HUES6 (cell line): ENCODE measurements at regions not wholly inside any gene's neighbourhood (a gene's known extent, or its start where the extent isn't known, plus 50 kb on each side); places are given as distances from the start of the nearest gene placed in this dataset.

ENCODE experiments used
- H3K27ac ChIP-seq: 2 replicates; pipeline ENCODE4 v1.7.0; 2013; ENCODE audit warnings: low read depth, mild to moderate bottlenecking, low read length, inconsistent platforms
- H3K27me3 ChIP-seq: 2 replicates; pipeline ENCODE4 v1.6.1; 2013; ENCODE audit warnings: low read length; ENCODE audit not compliant: control insufficient read depth, insufficient read depth
- H3K36me3 ChIP-seq: 2 replicates; pipeline ENCODE4 v1.6.1; 2013; ENCODE audit warnings: low read length; ENCODE audit not compliant: control insufficient read depth, insufficient read depth
- H3K4me1 ChIP-seq: 2 replicates; pipeline ENCODE4 v1.6.1; 2013; ENCODE audit warnings: low read length; ENCODE audit not compliant: control insufficient read depth, insufficient read depth
- H3K4me3 ChIP-seq: 2 replicates; pipeline ENCODE4 v1.5.1; 2013; ENCODE audit warnings: low read depth, low read length
- H3K9ac ChIP-seq: one replicate; pipeline ENCODE4 v1.6.1; 2013; ENCODE audit warnings: mild to moderate bottlenecking, low read length
- H3K9me3 ChIP-seq: 2 replicates; pipeline ENCODE4 v1.6.1; 2013; ENCODE audit warnings: low read depth, low read length; ENCODE audit not compliant: control insufficient read depth, insufficient read depth

GRCh38 chr4:142961866-142962265 lies 115.8 kb upstream of the INPP4B start:
- H3K4me3 ChIP-seq = no peak overlapping the region
- H3K27me3 ChIP-seq = no peaks in the 10 kb centered on the region
- H3K9ac ChIP-seq = no peak overlapping the region
- H3K36me3 ChIP-seq = no peaks in the 10 kb centered on the region
- no peak overlapping the region for H3K27ac ChIP-seq
- 0 out of 2 replicates have a peak, but pooled peaks cover 5% of the 10 kb centered on the region for H3K9me3 ChIP-seq
- H3K4me1 ChIP-seq = no peaks in the 10 kb centered on the region

GRCh38 chr4:142974328-142974727 lies 128.2 kb upstream of the INPP4B start:
- H3K27ac ChIP-seq = no peak overlapping the region
- peaks cover 4% of the 10 kb centered on the region; the same call in 1 of the 2 replicates for H3K4me1 ChIP-seq
- no peaks in the 10 kb centered on the region for H3K9me3 ChIP-seq
- no peak overlapping the region for H3K4me3 ChIP-seq
- H3K9ac ChIP-seq = no peak overlapping the region
- no peaks in the 10 kb centered on the region for H3K36me3 ChIP-seq
- no peaks in the 10 kb centered on the region for H3K27me3 ChIP-seq

- Histone ChIP-seq H3K27ac (no peak overlapping the region), H3K4me1 (no peaks in the 10 kb centered on the region), H3K27me3 (no peaks in the 10 kb centered on the region), H3K9me3 (no peaks in the 10 kb centered on the region), H3K9ac (no peak overlapping the region), H3K4me3 (no peak overlapping the region), H3K36me3 (no peaks in the 10 kb centered on the region)
Observed at GRCh38 chr4:142975618-142976017, 129.5 kb upstream of the INPP4B start.

GRCh38 chr4:142976482-142976881 lies 130.4 kb upstream of the INPP4B start:
- no peaks in the 10 kb centered on the region for H3K27me3 ChIP-seq
- no peak overlapping the region for H3K4me3 ChIP-seq

GRCh38 chr4:142977182-142977581 lies 131.1 kb upstream of the INPP4B start:
- Histone ChIP-seq H3K27ac (no peak overlapping the region), H3K4me1 (no peaks in the 10 kb centered on the region), H3K9ac (no peak overlapping the region), H3K9me3 (no peaks in the 10 kb centered on the region), H3K27me3 (no peaks in the 10 kb centered on the region), H3K36me3 (no peaks in the 10 kb centered on the region), H3K4me3 (no peak overlapping the region)

More at GRCh38 chr4:142976482-142976881, 130.4 kb upstream of the INPP4B start:
- Histone ChIP-seq H3K27ac (no peak overlapping the region), H3K36me3 (no peaks in the 10 kb centered on the region), H3K9ac (no peak overlapping the region), H3K9me3 (no peaks in the 10 kb centered on the region), H3K4me1 (no peaks in the 10 kb centered on the region)

- Histone ChIP-seq H3K27ac (no peak overlapping the region), H3K9ac (no peak overlapping the region), H3K4me3 (no peak overlapping the region), H3K9me3 (0 out of 2 replicates have a peak, but pooled peaks cover 2% of the 10 kb centered on the region), H3K4me1 (0 out of 2 replicates have a peak, but pooled peaks cover 7% of the 10 kb centered on the region), H3K27me3 (no peaks in the 10 kb centered on the region), H3K36me3 (no peaks in the 10 kb centered on the region)
Observed at GRCh38 chr4:142983065-142983464, 137.0 kb upstream of the INPP4B start.

- H3K4me1 ChIP-seq = 0 out of 2 replicates have a peak, but pooled peaks cover 7% of the 10 kb centered on the region
- H3K27ac ChIP-seq = no peak overlapping the region
- H3K27me3 ChIP-seq = no peaks in the 10 kb centered on the region
- H3K4me3 ChIP-seq = no peak overlapping the region
- H3K36me3 ChIP-seq = no peaks in the 10 kb centered on the region
- H3K9ac ChIP-seq = no peak overlapping the region
- H3K9me3 ChIP-seq = 0 out of 2 replicates have a peak, but pooled peaks cover 4% of the 10 kb centered on the region
Observed at GRCh38 chr4:142983589-142983988, 137.5 kb upstream of the INPP4B start.

- Histone ChIP-seq H3K9ac (no peak overlapping the region), H3K27me3 (no peaks in the 10 kb centered on the region)
Observed at GRCh38 chr4:142984871-142985585, 138.9 kb upstream of the INPP4B start.

GRCh38 chr4:143016171-143016570 lies 168.5 kb upstream of the USP38 start:
- Histone ChIP-seq H3K4me3 (no peak overlapping the region), H3K4me1 (no peaks in the 10 kb centered on the region), H3K9ac (no peak overlapping the region), H3K27ac (no peak overlapping the region), H3K27me3 (no peaks in the 10 kb centered on the region), H3K36me3 (no peaks in the 10 kb centered on the region), H3K9me3 (0 out of 2 replicates have a peak, but pooled peaks cover 2% of the 10 kb centered on the region)

More at GRCh38 chr4:142984871-142985585, 138.9 kb upstream of the INPP4B start:
- H3K4me1 ChIP-seq = 0 out of 2 replicates have a peak, but pooled peaks cover 7% of the 10 kb centered on the region
- no peaks in the 10 kb centered on the region for H3K36me3 ChIP-seq
- peaks cover 6% of the 10 kb centered on the region for H3K9me3 ChIP-seq
- H3K4me3 ChIP-seq = no peak overlapping the region
- H3K27ac ChIP-seq = no peak overlapping the region

GRCh38 chr4:143017210-143017609 lies 167.5 kb upstream of the USP38 start:
- Histone ChIP-seq H3K9ac (no peak overlapping the region), H3K27ac (no peak overlapping the region), H3K4me3 (no peak overlapping the region), H3K36me3 (no peaks in the 10 kb centered on the region), H3K27me3 (no peaks in the 10 kb centered on the region), H3K4me1 (no peaks in the 10 kb centered on the region), H3K9me3 (0 out of 2 replicates have a peak, but pooled peaks cover 2% of the 10 kb centered on the region)

- H3K36me3 ChIP-seq = no peaks in the 10 kb centered on the region
- 0 out of 2 replicates have a peak, but pooled peaks cover 2% of the 10 kb centered on the region for H3K9me3 ChIP-seq
- no peak overlapping the region for H3K4me3 ChIP-seq
- no peak overlapping the region for H3K9ac ChIP-seq
- H3K27ac ChIP-seq = no peak overlapping the region
- no peaks in the 10 kb centered on the region for H3K27me3 ChIP-seq
- no peaks in the 10 kb centered on the region for H3K4me1 ChIP-seq
Observed at GRCh38 chr4:143019351-143019750, 165.4 kb upstream of the USP38 start.
